T-cell (primary cell): ENCODE measurements at regions not wholly inside any gene's neighbourhood (a gene's known extent, or its start where the extent isn't known, plus 50 kb on each side); places are given as distances from the start of the nearest gene placed in this dataset.

Experiments used
- ATAC-seq, 4 experiments: fragments of 200-7000 bp in 3 of 4; fragments of 150-1000 bp in 1 of 4; cut with Tn5 transposase; replicated peaks in 1 of 4; 1 replicate in 3 of 4; 2 replicates in 1 of 4; pipeline ENCODE4 v1.10.0; 2021; ENCODE audit warnings: moderate library complexity in 3 of 4, mild to moderate bottlenecking in 2 of 4, moderate number of reproducible peaks in 1 of 4
- CTCF ChIA-PET, 2 donors: fragments of 300-600 bp; sonication (Branson Sonifier 250); formaldehyde crosslinking; loops; one replicate each; lab custom pipeline; 2022; ENCODE audit warnings: antibody characterized with exemption in 2 of 2; lab: Charles Lee
- POLR2A ChIA-PET, 2 donors: fragments of 300-600 bp; sonication (Branson Sonifier 250); formaldehyde crosslinking; loops; one replicate each; lab custom pipeline; 2022; ENCODE audit warnings: antibody characterized with exemption in 2 of 2; lab: Charles Lee
- DNase-seq, 35 experiments: peaks; one replicate each; pipeline versions ENCODE4 v3.0.0 to v3.0.0-alpha.2; 2013 to 2023
- H3K27ac ChIP-seq: one replicate; pipeline ENCODE4 v1.5.1; 2013; ENCODE audit warnings: low read length
- H3K27me3 ChIP-seq, 2 experiments: replicated peaks in 1 of 2; 1 replicate in 1 of 2; 2 replicates in 1 of 2; pipeline versions ENCODE4 v1.6.1 to v1.7.0; 2013; ENCODE audit warnings: low read length in 1 of 2, mixed read lengths in 1 of 2; ENCODE audit not compliant: control insufficient read depth in 2 of 2, insufficient read depth in 2 of 2; ENCODE audit errors: extremely low read depth in 1 of 2
- H3K36me3 ChIP-seq, 2 donors: 1 replicate in 1 of 2; 2 replicates in 1 of 2; pipeline versions ENCODE4 v1.6.1 to v1.7.0; 2013; ENCODE audit warnings: low read length in 1 of 2; ENCODE audit not compliant: control insufficient read depth in 2 of 2, insufficient read depth in 1 of 2; ENCODE audit errors: extremely low read depth in 1 of 2
- H3K4me1 ChIP-seq, 2 experiments: 1 replicate in 1 of 2; 2 replicates in 1 of 2; pipeline versions ENCODE4 v1.6.1 to v1.7.0; 2013; ENCODE audit warnings: low read length in 2 of 2, mixed read lengths in 1 of 2; ENCODE audit not compliant: insufficient read depth in 2 of 2, control insufficient read depth in 1 of 2; ENCODE audit errors: extremely low read depth in 1 of 2
- H3K4me3 ChIP-seq, 2 donors: 1 replicate in 1 of 2; 2 replicates in 1 of 2; pipeline versions ENCODE4 v1.5.1 to v1.7.0; 2013; ENCODE audit warnings: mild to moderate bottlenecking in 2 of 2, low read length in 1 of 2, moderate library complexity in 1 of 2; ENCODE audit not compliant: control insufficient read depth in 1 of 2; ENCODE audit errors: extremely low read depth in 1 of 2
- H3K9me3 ChIP-seq: 2 replicates; pipeline ENCODE4 v1.7.0; 2013
- H3K27ac Mint-ChIP-seq, 2 donors: one replicate each; pipeline ENCODE4 v1.8.0; 2020 to 2021; ENCODE audit warnings: mild to moderate bottlenecking in 2 of 2, mixed read lengths in 2 of 2
- H3K27me3 Mint-ChIP-seq, 2 donors: one replicate each; pipeline ENCODE4 v1.8.0; 2021 to 2022; ENCODE audit warnings: mixed read lengths in 2 of 2
- H3K36me3 Mint-ChIP-seq: one replicate; pipeline ENCODE4 v1.8.0; 2021; ENCODE audit warnings: mixed read lengths
- H3K4me1 Mint-ChIP-seq, 3 donors: one replicate each; pipeline ENCODE4 v1.8.0; 2020 to 2022; ENCODE audit warnings: mixed read lengths in 3 of 3, mild to moderate bottlenecking in 1 of 3
- H3K4me3 Mint-ChIP-seq, 3 donors: one replicate each; pipeline ENCODE4 v1.8.0; 2020 to 2022; ENCODE audit warnings: mild to moderate bottlenecking in 3 of 3, mixed read lengths in 3 of 3, moderate library complexity in 3 of 3
- H3K9me3 Mint-ChIP-seq, 3 donors: one replicate each; pipeline ENCODE4 v1.8.0; 2020 to 2022; ENCODE audit warnings: mixed read lengths in 3 of 3
- WGBS: methylation state at CpG from one replicate; pipeline ENCODE4 v1.1.5; 2013; ENCODE audit warnings: missing lambda C conversion rate; ENCODE audit not compliant: insufficient coverage; 5-methylcytosine and 5-hydroxymethylcytosine counted together

DNA sequence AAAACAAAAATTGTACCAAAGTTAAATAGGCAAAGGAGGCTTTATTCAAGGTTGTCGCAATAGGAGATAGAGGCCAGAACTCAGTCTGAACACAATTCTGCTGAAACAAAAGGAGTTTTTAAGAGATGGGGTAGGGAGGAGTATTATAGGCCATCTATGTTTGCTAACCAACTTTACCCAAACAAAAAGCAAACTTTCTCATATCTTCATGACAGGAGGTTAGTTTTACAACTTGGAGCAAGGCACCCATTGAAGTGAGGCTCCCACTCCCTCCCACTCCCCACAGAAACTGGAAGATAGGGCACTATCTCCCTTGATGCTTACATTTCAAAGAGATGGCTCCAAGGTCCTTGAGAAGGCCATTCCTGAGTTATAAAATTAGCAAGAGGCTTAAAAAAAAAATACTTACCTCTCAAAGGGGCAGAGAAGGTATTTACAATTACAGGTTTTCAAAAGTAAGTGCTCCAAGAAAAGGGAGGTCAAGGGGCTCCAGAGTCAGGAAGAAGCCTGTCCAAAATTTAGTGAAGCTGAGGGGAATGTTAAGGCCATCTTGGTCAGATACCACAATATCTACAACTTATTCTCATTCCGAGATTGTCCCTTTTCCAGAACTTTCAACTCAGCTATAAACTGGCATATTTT, 84.4 kb upstream of the DHRS4 start:
- H3K27ac ChIP-seq = no peak overlapping the region
- H3K4me1 Mint-ChIP-seq = no peaks in the 10 kb centered on the region
- POLR2A ChIA-PET = no interaction called here

DNA sequence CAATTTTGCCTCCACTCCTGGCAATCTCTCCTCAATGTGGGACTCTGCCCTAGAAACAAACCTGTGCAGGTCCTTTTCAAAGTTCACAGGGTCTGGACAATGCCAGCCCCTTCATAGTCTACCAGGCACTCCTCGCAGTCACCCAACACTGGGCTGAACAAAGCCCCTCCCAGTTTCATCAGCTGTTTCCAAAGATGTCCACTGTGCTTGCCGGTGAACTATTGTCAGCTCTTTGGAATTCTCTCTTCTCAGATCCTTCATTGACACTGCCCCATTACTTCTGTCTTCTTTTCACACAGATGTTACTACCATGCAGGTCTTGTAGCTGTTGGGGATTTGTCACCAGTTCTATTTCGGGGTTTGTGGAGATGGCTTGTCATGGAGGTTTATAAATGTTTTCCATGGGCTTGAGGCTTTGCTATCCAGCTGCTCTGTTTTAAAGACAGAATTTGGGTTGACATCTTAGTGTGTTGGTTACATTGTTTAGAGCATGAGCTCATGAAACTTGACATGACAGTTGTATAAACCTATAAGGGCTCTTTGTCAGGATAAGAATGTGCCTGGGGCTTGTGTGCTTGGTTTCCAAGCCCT, 77.3 kb upstream of the DHRS4 start:
- CTCF ChIA-PET = no interaction called here
- no peaks in the 10 kb centered on the region for H3K36me3 ChIP-seq
- ATAC-seq = no peak

More for the DNA sequence above, 84.4 kb upstream of the DHRS4 start:
- CTCF ChIA-PET = no interaction called here
- Histone ChIP-seq H3K4me1 (no peaks in the 10 kb centered on the region), H3K27me3 (peaks cover 0 to 4% of the 10 kb centered on the region in 2 experiments), H3K4me3 (no peak overlapping the region), H3K36me3 (no peaks in the 10 kb centered on the region), H3K9me3 (no peaks in the 10 kb centered on the region)
- Mint-ChIP-seq H3K36me3 (no peaks in the 10 kb centered on the region), H3K27ac (no peak overlapping the region), H3K4me3 (no peak overlapping the region), H3K9me3 (peaks cover 0 to 5% (median 4%) of the 10 kb centered on the region in 3 donors), H3K27me3 (peaks cover 31 to 48% of the 10 kb centered on the region in 2 donors)
- WGBS = 92% methylated on average over 1 of the region's 2 CpGs
- ATAC-seq (no peak), DNase-seq (no peak)

DNA sequence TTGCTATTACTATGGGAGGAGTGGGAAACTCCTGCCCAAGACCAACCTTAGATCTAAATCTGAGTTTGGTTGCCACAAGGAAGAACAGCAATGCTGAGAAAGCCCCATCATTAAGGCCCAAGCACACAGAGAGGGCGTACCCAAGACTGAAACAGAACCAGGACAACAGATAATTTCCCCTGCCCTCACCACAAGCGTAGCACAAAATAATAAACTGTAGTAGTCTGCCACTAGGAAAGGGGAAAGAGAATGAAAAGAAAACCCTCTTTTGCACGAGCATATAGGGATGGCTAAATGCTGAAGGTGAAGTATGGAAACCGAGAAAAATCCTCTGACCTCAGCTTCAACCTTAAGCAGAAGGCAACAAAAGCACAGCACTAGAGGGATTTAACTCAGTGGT, 76.5 kb upstream of the DHRS4 start:
- Mint-ChIP-seq H3K4me1 (no peaks in the 10 kb centered on the region), H3K27me3 (peaks cover 15 to 26% of the 10 kb centered on the region in 2 donors), H3K4me3 (no peak overlapping the region), H3K9me3 (peaks cover 0 to 5% (median 4%) of the 10 kb centered on the region in 3 donors), H3K36me3 (no peaks in the 10 kb centered on the region), H3K27ac (no peak overlapping the region)
- no peak for ATAC-seq
- ChIA-PET CTCF (no interaction called here), POLR2A (no interaction called here)
- Histone ChIP-seq H3K9me3 (no peaks in the 10 kb centered on the region), H3K4me3 (no peak overlapping the region), H3K4me1 (no peaks in the 10 kb centered on the region), H3K36me3 (no peaks in the 10 kb centered on the region), H3K27ac (no peak overlapping the region), H3K27me3 (peaks cover 0 to 10% of the 10 kb centered on the region in 2 experiments)
- no peak for DNase-seq
- no CpG with 5 or more reads among the region's 4 CpGs for WGBS

More for the DNA sequence above, 77.3 kb upstream of the DHRS4 start:
- Histone ChIP-seq H3K4me1 (no peaks in the 10 kb centered on the region), H3K27me3 (peaks cover 0 to 10% of the 10 kb centered on the region in 2 experiments), H3K4me3 (no peak overlapping the region), H3K27ac (no peak overlapping the region), H3K9me3 (no peaks in the 10 kb centered on the region)
- Mint-ChIP-seq H3K4me1 (no peaks in the 10 kb centered on the region), H3K27me3 (peaks cover 15 to 30% of the 10 kb centered on the region in 2 donors), H3K36me3 (no peaks in the 10 kb centered on the region), H3K4me3 (no peak overlapping the region), H3K9me3 (peaks cover 0 to 5% (median 4%) of the 10 kb centered on the region in 3 donors), H3K27ac (no peak overlapping the region)
- no peak for DNase-seq
- POLR2A ChIA-PET = no interaction called here
- WGBS = 92% methylated on average over 3 of the region's 3 CpGs

DNA sequence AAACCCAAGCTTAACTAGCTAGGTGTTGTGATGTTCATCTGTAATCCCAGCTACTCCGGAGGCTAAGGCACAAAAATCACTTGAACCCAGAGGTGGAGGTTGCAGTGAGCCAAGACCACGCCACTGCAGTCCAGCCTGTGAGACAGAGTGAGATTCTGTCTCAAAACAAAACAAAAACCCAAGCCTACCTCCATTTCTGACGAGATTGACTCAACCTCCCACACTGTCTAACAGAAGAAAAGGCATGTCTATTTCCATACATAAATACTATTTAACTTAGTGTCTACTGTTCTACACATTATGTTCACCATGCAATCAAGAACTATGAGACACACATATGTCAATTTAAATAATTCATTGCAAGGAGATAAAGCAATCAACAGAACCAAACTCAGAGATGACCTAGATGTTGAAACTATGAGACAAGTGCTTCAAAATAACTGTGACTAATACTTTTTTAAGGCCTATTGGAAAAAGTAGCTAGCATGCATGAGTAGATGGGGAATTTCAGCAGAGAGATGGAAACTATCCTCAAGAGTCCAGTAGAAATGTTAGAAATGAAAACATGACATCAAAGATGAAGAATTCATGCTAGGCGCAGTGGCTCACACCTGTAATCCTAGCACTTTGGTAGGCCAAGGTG, 75.9 kb upstream of the DHRS4 start:
- no peaks in the 10 kb centered on the region for H3K36me3 ChIP-seq
- Mint-ChIP-seq H3K4me1 (no peaks in the 10 kb centered on the region), H3K9me3 (peaks cover 0 to 5% (median 4%) of the 10 kb centered on the region in 3 donors), H3K36me3 (no peaks in the 10 kb centered on the region), H3K4me3 (no peak overlapping the region), H3K27me3 (peaks cover 15 to 26% of the 10 kb centered on the region in 2 donors), H3K27ac (no peak overlapping the region)
- DNase-seq (no peak), ATAC-seq (no peak)
- no peak overlapping the region for H3K27ac ChIP-seq
- no peak overlapping the region for H3K4me3 ChIP-seq
- CTCF ChIA-PET = no interaction called here
- no peaks in the 10 kb centered on the region for H3K4me1 ChIP-seq
- POLR2A ChIA-PET = no interaction called here
- H3K27me3 ChIP-seq = peaks cover 0 to 8% of the 10 kb centered on the region in 2 experiments
- 58% methylated on average over 2 of the region's 4 CpGs for WGBS
- H3K9me3 ChIP-seq = no peaks in the 10 kb centered on the region

DNA sequence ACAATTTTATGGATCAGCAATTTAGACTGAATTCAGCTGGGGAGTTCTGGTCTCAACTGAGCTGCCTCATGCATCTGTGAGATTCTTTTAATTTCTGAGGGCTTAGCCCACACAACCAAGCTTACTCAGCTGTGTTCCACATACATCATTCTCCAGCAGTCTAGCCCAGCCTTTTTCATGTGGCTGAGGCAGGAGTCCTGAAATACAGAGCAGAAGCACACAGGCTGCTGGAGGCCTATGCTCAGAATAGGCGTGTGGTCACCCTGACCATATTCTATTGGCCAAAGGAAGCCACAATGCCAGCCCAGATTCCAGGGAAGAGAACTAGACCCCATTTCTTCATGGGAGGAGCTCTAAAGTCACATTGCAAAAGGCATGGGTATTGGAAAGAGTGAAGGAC, 72.3 kb upstream of the DHRS4 start:
- H3K27me3 Mint-ChIP-seq = peaks cover 9 to 15% of the 10 kb centered on the region in 2 donors
- H3K4me3 Mint-ChIP-seq = no peak overlapping the region
- H3K9me3 Mint-ChIP-seq = no peaks in the 10 kb centered on the region
- H3K4me1 Mint-ChIP-seq = no peaks in the 10 kb centered on the region
- Histone ChIP-seq H3K36me3 (no peaks in the 10 kb centered on the region), H3K4me3 (no peak overlapping the region), H3K27me3 (peaks cover 0 to 9% of the 10 kb centered on the region in 2 experiments), H3K27ac (no peak overlapping the region), H3K9me3 (no peaks in the 10 kb centered on the region), H3K4me1 (no peaks in the 10 kb centered on the region)
- no peaks in the 10 kb centered on the region for H3K36me3 Mint-ChIP-seq
- 90% methylated on average over 1 of the region's 1 CpG for WGBS
- CTCF ChIA-PET = no interaction called here
- POLR2A ChIA-PET = no interaction called here
- H3K27ac Mint-ChIP-seq = no peak overlapping the region
- ATAC-seq = no peak
- DNase-seq = no peak

DNA sequence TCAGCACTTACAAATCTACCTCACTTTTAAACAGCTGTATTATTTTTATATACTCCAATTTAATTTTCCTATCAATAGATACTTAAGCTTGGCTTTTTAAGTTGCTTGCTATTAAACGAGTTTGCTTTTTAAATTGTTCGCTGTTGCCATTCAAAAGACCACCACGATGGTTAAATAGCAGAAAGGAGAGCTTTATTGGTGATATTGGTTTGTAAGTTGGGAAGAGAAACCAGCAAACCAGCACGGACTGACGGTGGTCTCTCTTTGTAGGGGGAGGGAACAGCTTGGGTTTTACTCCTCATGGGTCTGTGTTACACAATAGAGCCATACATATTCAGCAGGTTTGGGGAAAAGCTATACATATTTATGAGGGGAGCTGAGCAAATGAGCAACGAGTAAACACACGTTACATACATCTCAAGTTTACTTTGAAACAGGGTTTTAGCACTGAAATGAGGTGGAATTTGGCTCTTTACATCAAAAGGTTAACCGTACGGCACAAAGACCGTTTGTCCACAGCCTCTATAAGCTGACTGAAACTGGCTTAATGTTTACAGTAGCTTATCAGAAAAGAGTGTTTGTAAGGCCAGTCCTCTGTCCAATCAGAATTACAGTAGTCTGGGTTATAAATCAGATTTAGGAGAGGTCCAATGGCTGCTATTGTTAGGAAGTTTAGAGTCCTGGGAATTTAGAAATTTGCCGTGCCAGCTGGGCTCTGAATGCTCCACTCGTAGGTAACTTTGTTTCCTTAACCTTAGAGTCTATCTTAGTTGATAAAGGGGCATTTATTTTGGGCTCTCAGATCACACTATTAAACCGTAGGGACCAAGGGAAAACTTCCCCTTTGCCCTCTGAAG, 69.7 kb upstream of the DHRS4 start:
- CTCF ChIA-PET = interaction anchor here in 1 of 2 donors (0.8 kb wide), 1 partner anchor 100 kb away, joined by 3 read pairs; no protein-coding TSS in a partner anchor

More for the DNA sequence above, 69.7 kb upstream of the DHRS4 start:
- Histone ChIP-seq H3K27ac (no peak overlapping the region), H3K4me3 (no peak overlapping the region), H3K9me3 (no peaks in the 10 kb centered on the region), H3K4me1 (no peaks in the 10 kb centered on the region), H3K36me3 (no peaks in the 10 kb centered on the region), H3K27me3 (peaks cover 0 to 3% of the 10 kb centered on the region in 2 experiments)
- ATAC-seq (no peak), DNase-seq (no peak)
- Mint-ChIP-seq H3K4me3 (no peak overlapping the region), H3K27me3 (peaks cover 14 to 19% of the 10 kb centered on the region in 2 donors), H3K27ac (no peak overlapping the region), H3K9me3 (peaks cover 4% of the 10 kb centered on the region in 3 donors), H3K36me3 (no peaks in the 10 kb centered on the region), H3K4me1 (no peaks in the 10 kb centered on the region)
- WGBS = 86% methylated on average over 7 of the region's 13 CpGs
- POLR2A ChIA-PET = no interaction called here
